Muscle of back (tissue), 3 donors: ENCODE measurements at regions not wholly inside any gene's neighbourhood (a gene's known extent, or its start where the extent isn't known, plus 50 kb on each side); places are given as distances from the start of the nearest gene placed in this dataset.
A peak's percentile ranks its signal among the peaks of the same experiment; 100 is the strongest.
"Not testable (repeated sequence)": the region's sequence is repeated elsewhere in the genome, so short reads cannot be mapped to it uniquely, and the experiment has no call there.

Experiments
- DNase-seq, 3 donors: peaks; one replicate each; pipeline versions ENCODE4 v3.0.0 to v3.0.0-alpha.2; 2013

DNA sequence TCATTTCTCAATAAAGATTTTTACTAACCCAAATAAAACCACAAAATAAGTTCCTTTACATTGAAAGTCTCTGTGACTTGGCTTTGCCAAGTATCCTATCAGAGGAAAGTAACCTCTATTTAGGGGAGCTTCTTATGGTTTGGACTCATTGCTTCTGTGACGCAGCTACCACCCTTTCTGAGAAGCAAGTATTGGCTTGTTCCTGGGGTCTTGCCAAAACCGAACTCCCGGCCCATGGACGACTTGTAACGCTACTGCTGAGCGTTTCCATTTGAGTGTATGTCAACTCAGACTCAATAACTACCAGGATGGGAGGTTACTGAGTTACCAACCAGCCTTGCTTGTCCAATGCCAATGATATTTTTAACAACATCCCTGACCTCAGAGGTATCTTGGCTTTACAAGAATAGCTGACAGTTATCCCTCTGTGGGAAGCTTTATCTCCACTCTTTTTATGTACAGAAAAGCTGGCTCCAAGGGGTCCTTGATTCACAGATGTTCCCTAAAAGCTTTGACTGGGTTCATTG is 911.9 kb downstream of the TTLL7 start:
- no peak for DNase-seq

DNA sequence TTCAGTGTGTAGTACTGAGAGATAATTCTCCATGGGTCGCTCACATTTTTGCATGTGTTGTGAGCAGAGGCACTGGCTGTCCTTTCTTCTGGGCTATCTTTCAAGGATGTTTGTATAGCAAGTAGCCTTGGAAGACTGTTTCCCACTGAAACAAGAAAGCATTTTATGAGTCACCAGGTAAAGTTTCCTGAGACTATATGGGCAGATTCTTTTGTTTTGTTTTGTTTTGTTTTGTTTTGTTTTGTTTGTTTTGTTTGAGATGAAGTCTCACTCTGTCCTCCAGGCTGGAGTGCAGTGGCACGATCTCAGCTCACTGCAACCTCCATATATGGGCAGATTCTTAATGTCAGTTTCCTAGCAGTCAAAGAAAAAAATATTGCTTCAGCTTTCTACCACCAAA is 912.6 kb downstream of the TTLL7 start:
- DNase-seq: no peak

DNA sequence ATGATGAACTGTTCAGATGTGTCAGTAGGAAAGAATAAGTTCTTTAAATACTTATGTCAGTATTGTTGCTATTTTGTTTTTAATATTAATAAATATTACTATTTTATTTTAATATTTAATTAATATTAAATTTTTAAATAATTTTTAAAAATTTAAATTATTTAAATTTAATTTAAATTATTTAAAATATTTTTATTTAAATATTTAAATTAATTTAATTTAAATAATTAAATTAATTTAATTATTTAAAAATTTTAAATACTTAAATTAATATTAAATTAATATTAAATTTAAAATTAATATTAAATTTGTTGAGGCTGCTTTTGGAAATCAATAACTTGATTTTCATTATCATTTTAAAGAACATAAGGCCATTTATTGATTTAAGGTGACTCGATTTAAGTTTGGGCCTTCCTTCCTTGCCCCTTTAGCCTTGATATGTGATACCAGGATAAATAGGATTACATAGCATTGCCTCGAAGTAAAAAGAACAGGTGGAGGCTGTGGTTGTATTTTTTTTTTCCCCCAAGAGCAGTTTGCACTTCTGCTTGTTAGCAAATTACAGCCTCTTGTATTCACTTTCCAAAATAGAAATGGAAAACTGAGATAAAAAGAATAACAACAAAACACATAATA is 915.2 kb downstream of the TTLL7 start:
- DNase-seq: no peak

DNA sequence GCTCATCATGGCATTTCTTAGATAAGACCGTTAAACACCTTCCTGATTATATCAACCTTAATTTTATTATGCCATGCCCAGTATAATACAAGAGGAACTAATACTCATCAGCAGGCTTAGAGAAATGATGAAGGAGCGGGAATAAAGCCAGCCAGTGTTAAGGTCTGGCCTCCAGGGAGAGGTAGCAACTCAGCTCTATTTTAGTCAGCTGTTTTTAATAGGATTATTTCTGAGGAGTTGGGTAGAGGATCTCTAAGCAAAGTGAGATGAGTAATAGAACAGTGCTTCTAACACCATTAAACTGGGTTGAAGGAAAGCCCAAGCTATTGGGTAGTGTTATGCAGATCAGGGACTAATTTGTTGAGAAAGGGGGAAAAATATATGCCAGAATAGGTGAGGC is 921.5 kb downstream of the TTLL7 start:
- no peak for DNase-seq

DNA sequence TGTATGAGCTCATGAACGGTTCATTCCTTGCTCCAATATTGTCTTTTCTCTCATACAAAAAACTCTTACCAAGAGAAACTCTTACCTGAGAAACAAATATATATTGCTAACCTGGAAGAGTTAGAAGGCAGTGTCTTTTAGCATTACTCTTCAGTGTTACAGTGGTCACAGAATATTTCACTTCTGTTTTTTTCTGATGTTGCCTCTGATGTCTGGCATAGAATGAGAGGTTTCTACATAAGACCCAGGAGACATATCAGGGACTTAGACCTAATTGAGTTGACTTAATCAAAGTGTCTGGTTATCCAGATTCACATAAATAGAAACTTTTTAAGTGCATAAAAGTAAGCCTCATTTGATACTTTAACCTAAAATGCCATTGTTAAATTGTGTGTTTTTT is 923.8 kb downstream of the TTLL7 start:
- no peak for DNase-seq

DNA sequence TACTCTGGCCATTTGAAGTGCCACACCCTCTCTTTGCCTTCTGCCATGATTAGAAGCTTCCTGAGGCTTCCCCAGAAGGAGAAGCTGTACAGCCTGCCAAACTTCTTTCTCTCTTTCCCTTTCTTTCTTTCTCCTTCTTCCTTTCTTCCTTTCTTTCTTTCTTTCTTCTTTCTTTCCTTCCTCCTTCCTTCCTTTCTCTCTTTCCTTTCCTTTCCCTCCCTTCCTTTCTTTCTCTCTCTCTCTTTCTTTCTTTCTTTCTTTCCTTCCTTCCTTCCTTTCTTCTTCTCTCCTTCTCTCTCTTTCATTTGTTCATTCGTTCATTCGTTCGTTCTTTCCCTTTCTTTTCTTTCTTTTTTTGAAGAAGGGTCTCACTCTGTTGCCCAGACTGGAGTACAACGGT is 931.0 kb downstream of the TTLL7 start:
- DNase-seq: no peak

DNA sequence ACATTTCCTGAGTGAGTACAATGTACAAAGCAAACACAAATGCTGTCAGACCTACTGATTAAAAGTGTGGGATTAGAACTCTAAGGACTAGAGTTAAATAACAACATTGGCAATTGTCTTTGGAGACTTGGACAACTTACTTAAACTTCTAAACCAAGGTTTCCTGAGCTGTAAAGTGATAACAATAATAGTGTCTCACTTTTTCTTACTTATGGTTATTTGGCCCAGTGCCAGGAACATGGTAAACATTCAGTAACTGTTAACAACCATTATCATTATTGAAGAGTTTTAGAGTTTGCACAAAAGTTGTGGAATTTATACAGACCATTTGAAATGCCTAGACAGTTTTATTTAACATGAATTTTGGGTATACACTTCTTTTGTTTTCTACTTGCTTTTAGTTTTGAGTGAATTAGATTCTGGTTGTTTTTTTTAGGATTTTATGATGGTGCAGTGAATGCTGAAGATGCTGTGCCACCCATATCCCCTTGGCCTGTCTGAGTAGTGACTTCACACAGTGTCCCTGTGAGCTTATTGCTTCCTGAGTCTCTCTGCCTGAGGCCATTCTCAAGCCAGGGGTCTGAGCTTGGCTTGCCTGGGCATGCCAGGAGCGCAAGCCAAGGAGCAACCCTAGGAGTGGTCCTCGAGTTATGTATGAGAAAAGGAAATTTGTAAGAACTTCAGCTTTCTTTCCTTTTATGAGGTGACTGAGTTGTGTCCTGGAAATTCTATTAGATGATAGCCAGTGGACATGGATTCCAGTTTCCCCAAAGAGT is 932.8 kb downstream of the TTLL7 start:
- DNase-seq: no peak

DNA sequence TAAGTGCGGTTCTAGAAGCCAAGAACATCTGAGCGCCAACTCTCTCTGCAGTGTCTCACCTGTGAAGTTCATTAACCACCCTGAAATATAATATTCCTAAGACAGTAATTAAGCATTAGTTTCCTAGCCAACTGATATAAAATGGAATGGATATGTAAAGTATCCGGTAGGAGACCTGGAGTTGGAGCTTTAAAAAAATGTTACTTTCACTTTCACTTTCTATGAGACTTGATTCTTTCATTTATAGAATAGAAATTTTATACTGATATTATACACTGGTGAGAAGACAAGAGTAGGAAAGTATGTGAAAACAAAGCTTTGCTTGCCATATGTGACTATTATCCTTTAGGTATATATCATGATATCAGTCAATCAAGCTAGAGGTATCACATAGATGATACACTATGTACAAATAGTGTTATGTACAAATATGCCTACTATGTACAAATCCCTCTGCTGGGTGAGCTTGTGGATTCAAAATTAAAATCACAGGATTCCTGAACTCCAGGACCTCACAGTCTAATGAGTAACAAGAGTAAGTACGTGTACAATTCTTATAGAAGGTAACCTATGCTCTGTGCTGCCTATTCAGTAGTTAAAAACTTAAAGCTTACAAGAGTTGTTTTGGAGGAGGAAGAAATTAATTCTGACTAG is 934.2 kb downstream of the TTLL7 start:
- DNase-seq: no peak

DNA sequence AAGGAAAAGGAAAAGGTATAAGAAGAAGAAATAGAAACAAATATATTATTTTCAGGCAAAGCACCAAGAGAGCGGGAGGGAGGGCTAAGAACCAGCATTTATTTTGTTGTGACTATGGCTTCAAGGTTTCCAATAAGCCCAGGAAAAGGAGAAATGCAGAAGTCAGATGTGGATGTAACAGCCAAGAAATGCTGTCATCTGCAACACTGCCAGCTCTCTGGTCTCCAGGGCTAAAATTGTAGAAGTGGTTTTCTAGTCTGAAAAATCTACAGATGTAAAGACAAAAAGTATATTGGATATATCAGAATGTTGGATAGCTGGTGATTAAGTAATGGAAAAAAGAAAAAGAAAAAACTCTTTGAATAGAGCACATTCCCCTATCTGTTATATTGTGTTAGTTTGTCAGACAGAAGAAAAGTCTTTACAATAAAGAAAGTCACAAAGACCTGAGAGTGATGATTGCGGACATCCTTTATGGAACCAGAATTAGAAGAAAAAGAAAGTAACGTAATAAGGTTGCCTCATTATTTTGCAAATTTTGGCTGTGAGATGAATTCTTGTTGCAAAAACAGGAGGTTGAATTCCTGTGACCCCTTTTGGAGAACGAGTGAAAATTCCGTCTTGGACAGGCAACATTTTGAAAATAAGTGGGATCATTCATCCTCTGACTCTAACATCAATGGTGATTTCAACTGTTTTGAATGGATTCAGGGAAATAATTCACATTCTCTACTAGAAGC is 938.1 kb downstream of the TTLL7 start:
- peak; percentile 72 to 94 (median 90) for DNase-seq

DNA sequence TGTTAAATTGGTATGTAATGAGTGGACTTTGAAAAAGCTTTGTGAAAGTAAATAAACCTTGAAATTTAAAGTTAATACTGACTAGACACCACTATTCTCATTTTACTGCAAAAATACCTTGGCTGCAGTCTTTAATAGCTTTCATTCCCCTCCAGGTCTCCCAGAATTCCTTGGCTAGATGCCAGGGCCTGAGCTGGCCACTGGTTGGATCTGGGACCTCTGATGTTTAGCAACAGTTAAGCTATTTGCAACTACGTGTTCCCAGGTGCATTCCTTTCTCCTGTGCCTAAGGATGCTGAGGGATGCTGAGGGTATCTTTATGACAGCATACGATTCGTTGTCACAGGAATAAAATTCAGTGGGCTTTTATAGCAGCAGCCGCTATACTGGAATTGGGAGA is 938.7 kb downstream of the TTLL7 start:
- DNase-seq: peak in 2 of 3 donors; percentile 22 to 46

DNA sequence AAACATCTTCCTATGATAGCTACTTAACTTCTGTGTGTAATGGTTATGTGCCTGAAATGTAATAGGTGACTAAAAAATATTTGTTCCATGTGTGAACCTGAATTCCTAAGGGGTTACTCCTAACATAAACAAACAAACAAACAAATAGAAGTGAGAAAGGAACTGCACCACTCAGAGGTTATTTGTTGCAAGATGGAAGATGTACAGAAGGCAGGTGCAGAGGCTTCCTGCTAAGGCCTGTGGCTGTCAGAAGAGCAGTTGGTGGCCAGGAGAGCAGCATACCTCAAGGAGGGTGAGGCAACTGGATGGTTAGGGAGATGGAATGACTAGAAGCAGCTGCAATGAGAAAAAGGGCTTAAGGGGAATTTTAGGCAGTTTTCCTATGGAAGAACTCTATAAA is 940.6 kb downstream of the TTLL7 start:
- no peak for DNase-seq

DNA sequence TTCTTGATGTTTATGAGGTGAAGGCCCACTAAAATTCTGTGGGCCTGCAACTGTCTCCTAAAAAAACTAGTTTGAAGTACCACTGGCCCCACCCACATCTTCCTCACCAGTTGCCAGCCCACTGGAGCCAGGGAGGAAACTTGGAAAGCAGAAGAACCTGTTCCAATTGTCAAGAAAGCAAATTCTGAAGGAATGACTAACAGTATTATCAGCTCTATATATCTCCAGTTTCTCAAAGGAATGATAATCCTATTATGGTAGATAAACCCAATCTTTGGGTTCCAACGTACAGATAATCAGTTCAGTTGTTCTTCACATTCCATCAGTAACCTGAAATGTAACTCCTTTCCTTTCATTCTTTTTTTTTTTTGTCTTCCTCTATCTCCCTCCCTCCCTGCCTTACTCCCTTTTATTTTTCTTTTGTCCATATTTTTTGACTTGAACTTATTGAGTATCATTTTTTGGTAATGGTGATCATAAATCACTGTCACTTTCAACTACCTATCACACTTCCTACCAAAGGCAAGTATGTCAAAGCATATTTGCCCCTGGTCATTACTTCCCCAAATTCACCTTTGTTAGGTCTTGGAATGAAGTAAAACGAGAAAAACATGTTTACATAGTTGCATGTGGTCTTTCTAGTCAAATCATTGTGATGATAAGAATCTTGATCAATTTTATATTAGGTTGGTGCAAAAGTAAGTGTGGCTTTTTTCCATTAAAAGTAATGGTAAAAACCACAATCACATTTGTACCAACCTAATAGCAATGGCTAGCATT is 943.4 kb downstream of the TTLL7 start:
- no peak for DNase-seq

DNA sequence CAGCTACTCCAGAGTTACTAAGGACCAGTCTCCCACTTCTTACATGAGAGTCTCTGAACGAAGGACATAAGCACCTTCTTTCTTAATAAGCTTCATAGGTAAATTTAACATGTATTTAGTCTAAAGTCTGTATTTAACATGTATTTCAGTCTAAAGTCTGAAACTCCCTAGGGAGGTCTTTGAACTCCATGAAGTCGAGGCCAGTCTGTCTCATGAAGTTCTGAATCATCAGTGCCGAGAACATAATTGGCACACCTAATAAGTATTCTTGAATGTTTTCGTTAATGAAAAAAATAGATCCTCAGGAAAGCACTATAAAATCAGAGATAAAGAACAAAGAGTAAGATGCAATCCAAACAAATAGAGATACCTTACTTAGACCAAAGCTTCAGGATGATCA is 945.5 kb downstream of the TTLL7 start:
- DNase-seq: no peak

DNA sequence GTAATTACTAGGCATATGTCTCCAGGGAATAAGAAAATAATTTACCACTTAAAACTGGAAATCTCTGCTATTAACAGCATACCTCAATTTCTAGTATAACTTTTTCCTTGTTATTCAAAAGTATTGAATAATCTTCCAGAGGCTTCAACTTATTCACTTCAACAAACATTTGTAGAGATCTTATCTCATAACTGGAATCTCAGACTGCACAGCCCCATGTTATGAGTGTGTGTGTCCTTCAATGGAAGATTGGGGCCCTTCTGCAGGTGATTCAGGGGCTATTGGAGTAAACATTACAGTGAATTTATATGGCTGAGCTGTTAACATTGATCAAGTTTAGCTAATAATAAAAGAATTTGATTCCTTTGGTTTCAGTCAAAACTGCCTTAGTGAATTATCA is 946.1 kb downstream of the TTLL7 start:
- DNase-seq: no peak

DNA sequence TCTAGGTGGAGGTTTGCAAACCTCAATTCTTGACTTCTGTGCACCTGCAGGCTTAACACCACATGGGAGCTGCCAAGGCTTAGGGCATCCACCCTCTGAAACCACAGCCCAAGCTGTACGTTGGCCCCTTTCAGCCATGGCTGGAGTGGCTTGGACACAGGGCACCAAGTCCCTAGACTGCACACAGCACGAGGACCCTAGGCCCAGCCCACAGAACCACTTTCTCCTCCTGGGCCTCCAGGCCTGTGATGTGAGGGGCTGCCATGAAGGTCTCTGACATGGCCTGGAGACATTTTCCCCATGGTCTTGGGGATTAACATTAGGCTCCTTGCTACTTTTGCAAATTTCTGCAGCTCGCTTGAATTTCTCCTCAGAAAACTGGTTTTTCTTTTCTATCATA is 947.9 kb downstream of the TTLL7 start:
- not testable (repeated sequence) for DNase-seq

DNA sequence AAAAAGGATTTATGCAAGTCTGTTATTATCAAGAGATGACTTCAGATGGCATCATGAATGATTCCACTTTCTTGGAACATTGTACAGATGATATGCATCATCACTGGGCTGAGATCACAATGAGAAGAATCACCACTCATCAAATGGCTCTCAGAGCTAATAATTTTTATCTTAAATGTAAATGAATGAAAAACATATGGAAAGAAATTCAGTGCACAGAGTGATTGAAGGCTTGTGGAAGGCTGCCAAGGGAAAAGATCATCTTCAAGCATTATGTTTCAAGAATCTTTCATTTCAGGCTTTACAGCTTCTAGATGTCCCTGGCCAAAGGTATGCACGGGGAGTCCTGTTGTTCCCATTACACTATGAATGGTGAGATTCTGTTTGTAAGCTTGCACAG is 955.7 kb downstream of the TTLL7 start:
- DNase-seq: peak; percentile 47 to 69 (median 51)

DNA sequence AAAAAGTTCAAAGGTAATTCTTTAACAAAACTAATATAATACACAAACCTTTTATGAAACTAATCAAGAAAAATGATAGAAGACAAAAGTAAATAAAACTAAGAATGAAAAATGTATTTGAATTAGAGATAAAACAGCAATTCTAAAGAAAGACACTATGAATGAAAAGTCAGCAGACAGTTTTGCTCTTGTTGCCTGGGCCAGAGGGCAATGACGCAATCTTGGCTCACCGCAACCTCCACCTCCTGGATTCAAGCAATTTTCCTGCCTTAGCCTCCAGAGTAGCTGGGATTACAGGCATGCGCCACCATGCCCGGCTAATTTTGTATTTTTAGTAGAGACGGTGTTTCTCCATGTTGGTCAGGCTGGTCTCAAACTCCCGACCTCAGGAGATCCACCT is 959.8 kb downstream of the TTLL7 start:
- DNase-seq: not testable (repeated sequence)

DNA sequence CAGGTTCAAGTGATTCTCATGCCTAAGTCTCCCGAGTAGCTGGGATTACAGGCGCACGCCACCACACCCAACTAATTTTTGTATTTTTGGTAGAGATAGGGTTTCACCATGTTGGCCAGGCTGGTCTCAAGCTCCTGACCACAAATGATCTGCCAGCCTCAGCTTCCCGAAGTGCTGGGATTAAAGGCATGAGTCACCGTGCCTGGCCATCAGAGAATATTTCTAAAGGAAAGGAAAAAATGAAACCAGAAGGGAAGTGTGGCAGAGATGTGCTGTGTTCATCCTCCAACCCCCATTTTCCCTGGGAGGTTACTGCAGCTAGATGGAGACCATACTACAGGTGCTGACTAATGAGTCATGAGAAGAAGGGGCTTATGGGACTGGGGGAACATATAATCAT is 964.1 kb downstream of the TTLL7 start:
- DNase-seq: no peak

DNA sequence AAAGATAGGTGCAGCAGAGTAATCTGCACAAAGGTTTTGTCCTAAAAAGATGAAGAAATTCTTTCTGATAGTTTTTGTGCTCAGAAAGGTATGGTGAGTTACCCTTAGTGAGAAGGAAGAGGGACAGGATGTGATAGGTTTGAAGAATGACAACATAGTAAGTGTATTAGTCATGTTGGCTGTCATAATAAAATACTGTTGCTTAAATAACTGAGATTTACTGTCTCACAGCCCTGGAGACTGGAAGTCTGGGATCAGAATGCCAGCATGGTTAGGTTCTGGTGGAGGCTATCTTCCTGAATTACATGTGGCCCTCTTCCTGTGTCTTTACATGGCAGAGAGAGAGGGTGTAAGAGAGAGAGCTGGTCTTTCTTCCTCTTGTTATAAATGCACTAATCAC is 965.2 kb downstream of the TTLL7 start:
- DNase-seq: peak in 1 of 3 donors; percentile 51

DNA sequence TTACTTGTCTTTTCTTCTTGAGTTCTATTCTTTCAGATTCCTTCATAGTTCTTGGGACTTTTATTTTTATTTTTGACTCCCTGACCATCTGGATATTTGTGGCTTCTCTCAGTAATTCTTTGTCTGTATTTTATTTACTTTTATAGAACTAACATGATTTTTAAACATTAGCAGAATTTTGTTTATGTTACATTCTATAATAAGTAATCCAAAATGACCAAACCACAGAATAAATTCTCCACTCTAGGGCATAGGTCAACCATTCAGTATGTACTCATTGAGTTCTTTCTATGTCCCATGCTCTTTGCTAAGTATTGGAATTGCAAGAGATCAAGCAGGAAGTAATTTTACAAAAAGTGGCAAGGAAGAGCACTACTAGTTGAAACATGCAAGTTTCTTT is 969.0 kb downstream of the TTLL7 start:
- DNase-seq: no peak

DNA sequence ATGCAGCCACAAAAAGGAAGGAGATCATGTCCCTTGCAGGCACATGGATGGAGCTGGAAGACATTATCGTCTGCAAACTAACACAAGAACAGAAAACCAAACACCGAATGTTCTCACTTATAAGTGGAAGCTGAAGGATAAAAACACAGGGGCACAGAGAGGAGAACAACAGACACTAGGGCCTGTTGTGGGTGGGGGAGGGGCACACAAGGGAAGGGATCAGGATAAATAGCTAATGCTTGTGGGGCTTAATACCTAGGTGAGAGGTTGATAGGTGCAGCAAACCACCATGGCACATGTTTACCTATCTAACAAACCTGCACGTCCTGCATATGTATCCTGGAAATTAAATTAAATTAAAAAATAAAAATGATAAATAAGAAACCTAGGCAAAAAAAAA is 969.9 kb downstream of the TTLL7 start:
- no peak for DNase-seq
